NCI-H82 (cell line): ENCODE measurements at regions not wholly inside any gene's neighbourhood (a gene's known extent, or its start where the extent isn't known, plus 50 kb on each side); places are given as distances from the start of the nearest gene placed in this dataset.

Experiments
- DNase-seq: peaks from one replicate; lab custom pipeline; 2025; lab: John Stamatoyannopoulos, UW

GRCh38 chr9:13550519-13550918, 271.0 kb upstream of the MPDZ start:
- no peak for DNase-seq

- DNase-seq, result no peak
Measured at GRCh38 chr9:13548535-13548934, 269.0 kb upstream of the MPDZ start.

DNA sequence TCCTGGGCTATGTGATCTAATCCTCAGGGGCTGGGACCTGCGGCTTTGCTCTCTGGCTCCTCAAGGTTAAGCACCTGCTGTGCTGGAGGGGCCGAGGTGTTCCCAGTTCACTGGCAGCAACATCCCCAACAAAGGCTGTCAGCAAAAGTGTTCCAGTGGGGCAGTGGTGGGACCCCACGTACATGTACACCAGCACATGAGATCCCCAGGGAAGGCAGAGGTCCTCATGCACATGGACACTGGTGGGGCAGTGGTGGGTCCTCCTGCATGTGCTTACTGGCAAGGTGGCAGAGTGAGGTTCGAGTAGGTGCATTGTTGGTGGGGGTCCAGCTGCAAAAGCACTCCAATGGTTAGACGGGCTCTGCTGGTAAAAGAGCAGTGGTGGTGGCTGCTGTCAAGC, 255.6 kb upstream of the MPDZ start:
- no peak for DNase-seq

DNA sequence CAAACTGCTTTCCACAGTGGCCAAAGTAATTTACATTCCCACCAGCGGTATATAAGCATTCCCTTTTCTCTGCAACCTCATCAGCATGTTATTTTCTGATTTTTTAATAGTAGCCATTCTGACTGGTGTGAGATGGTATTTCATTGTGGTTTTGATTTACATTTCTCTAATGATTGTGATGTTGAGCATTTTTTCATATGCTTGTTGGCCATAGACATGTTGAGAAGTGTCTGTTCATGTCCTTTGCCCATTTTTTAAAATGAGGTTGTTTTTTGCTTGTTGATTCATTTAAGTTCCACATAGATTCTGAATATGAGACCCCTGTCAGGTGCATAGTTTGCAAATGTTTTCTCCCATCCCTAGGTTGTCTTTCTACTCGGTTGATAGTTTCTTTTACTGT, 254.5 kb upstream of the MPDZ start:
- DNase-seq, result no peak

- DNase-seq, result no peak
Measured at GRCh38 chr9:13532407-13532806, 252.9 kb upstream of the MPDZ start.

DNA sequence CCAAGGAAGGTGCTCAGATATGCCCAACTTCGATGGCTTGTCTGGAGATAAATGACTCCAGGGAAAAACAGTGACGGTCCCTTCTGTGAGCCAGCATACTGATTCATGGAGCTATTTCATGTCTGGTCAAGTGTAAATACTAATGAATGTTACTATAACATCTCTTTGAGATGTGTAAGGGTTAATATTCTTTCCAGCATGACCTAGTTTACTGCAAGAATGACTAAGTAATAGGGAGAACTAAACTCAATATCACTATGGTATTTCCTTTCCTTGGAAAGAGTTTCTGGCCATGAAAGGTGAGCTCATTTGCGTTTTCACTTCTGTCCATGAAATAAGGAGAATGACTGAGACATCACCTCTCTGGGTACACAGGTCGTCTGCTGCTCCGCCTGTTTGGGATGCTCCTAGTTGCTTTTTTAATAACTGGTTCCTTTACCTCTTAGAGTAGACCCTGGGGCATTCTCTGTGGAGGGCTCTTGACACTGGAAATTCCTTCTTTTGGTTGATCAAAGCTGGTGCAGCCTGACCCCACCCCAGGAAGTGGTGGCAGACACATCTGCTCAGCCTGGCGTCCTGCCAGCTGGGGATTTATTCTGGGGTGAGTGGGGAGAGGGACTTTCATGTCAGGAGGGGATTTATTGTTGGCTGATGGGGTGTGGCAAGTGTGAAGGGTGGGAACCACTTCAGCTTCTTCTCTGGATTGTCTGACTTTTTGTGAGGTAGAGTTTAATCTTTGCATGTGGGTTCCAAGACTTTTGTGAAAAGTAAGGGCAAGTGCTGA, 250.0 kb upstream of the MPDZ start:
- peak; percentile 94 for DNase-seq

DNA sequence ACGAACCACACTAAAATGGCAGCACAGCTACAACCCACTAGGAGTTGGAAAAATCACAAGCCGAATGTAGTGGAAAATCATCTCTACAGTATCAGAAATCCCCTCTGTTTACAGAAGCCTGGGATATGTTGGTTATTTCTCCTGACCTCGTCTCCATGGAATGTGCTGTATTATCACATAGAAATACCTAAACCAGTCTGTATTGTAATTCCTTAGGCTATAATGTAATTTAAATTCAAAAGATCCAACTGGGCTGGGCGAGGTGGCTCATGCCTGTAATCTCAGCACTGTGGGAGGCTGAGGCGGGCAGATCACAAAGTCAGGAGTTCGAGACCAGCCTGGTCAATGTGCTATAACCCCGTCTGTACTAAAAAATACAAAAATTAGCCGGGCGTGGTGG, 244.8 kb upstream of the MPDZ start:
- no peak for DNase-seq

DNA sequence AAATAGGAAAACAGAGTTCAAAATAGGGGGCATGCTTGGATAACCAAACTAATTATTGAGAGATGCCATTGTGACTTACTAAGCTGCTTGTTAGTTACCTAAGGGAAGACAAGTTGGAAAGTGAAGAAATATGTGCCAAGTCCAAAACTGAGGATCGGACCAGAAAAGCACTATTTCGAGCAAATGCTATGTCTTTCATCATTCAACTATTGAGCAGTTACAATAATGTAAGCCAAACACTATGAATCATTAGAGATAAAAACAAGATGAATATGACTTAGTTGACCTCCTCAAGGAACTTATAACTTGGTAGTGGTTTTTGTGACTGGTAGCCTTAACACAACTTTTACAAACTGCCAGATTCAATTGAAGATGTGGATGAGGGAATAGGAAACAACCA, 240.6 kb upstream of the MPDZ start:
- no peak for DNase-seq

DNA sequence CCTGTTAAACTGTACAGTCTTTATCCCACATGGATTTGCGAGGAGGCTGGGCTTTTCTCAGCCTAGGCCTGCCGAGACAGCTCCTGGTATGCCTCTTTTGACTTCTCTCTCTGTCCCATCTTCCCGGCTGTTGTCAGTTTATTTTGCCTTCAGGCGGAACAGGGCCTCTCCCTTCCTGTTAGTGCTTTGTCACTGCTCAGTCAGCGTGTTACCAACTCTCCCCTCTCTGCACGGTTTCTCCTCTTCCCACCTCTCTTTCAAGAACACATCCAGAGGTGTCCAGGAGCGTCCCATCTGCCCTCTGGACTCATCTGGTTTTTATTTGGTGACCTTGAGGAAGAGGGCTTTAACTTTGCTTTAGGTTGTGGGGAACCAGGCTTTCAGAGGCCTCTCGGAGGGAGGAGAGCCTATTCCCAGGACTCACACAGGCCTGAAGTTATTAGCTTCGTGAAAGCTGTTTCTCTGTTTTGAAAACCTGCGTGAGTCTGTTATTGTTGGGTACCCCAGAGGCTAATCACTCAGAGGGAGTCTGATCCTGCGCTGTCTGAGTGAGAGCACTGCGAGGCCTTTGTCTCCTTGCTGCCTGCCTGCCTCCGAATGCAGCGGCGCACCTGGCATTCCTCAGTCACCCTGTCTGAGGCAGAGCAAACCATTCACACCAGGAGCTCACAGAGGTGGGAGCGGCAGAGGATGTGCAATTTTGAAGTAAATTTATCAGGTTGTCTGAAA, 234.4 kb upstream of the MPDZ start:
- DNase-seq, result no peak

GRCh38 chr9:13513286-13513685, 233.8 kb upstream of the MPDZ start:
- DNase-seq, result no peak

- DNase-seq, result no peak
Measured at GRCh38 chr9:13508681-13509080, 229.2 kb upstream of the MPDZ start.

DNA sequence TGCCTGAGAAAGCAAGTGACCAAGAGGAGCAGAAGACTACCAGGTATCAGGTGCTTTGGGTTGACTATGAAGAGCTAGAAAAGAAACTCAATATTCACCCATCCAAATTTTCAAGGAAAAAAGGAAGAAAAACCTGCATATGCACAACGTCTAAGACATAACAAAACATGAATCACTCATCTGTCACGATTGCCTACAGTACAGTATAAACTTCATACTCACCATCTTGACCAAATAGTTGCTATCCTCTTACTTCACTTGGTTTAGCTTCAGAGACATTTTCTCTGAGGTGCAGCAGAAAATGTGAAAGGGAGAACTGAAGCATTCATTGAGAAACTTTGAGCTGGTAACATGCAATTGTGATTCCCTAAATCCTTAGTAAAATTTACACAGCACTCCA, 228.6 kb upstream of the MPDZ start:
- DNase-seq, result no peak

- no peak for DNase-seq
Measured at GRCh38 chr9:13505797-13506196, 226.3 kb upstream of the MPDZ start.

DNA sequence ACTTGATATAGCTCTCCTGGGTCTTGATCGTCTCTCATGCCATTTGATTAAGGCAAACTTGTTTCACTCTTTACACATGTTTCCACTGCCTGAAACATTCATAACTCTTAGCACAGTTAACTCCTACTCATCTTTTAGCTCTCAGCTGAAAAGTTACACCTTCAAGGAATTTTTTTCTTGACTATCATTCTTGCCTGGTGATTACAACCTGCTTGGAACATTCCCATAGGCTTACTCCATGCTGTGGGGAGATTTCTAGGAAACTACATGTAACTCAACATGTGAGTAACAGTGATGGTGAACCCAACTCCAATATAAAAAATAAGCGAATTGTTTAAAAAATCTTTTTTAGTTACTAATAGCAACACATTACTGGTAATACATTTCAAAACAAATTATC, 224.1 kb upstream of the MPDZ start:
- DNase-seq, result no peak

DNA sequence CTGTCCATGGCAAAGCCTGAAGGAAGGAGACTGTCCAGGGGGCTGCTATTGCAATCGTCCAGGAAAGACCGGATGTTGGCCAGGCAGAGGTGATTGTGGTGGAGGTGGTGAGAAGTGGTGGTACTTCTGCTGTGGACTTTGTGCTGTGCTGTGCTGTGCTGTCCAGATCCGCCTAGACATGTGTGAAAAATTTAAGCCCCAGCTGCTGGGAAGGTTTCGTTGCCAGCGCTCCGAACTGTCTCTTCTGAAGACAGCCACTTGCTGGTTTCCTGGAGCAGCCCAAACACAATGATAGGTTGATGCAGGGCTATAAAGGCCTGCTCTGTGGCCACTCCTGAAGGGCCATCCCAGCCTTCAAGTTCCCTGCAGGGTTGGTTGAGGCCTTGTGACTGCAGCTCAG, 223.0 kb upstream of the MPDZ start:
- no peak for DNase-seq

DNA sequence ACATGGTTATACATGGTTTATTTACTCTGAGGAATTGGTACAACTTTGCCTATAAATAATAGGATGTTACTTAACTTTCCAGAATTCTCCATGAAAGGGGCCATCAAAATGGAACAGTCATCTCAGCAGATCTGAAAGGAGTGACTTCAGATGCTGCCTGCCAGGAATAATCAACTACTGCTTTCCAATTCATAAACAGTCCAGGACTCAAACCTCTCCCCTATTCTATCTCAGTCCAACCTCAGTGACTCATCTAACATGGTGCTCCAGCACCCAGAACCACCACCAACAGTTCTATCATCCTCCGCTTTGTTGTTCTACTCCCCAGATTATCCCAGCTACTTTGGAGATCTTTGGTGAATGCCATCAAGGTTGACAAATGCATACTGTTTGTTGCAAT, 221.5 kb upstream of the MPDZ start:
- no peak for DNase-seq

DNA sequence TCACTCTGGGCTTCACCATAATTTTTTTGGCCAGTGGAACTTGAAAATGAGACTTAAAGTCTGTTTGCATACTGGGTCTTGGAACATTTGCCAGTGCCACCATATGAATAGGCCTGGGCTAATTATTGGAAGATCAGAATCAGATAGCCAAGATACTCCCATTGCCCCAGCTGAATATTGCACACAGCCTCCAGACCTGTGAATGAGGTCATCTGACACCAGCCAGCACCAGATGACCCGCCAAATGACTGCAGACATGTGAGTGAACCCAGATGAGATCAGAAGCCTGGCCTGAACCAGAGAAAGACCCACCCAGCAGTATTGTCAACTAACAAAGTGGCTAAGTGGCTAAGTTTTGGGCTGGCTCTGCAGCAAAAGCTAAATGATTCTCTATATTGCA, 220.5 kb upstream of the MPDZ start:
- no peak for DNase-seq

DNA sequence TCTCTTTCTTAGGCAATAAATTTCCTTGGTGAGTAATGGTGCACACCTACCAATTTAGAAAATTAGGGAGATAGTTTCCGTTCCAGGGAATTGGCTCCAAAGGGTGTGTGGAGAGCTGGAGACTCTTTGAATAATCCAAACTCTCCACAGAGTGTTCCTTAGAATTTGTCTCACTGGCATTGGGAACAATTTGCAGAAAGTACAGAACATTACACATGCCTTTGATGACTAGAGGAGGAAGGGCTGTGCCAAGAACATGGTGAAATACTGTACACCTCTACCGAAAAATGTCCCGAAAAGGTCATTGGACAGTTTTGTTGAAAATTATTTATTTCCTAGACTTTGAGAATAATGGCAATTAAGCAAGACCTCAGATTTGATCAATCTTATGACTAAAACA, 214.2 kb upstream of the MPDZ start:
- no peak for DNase-seq

DNA sequence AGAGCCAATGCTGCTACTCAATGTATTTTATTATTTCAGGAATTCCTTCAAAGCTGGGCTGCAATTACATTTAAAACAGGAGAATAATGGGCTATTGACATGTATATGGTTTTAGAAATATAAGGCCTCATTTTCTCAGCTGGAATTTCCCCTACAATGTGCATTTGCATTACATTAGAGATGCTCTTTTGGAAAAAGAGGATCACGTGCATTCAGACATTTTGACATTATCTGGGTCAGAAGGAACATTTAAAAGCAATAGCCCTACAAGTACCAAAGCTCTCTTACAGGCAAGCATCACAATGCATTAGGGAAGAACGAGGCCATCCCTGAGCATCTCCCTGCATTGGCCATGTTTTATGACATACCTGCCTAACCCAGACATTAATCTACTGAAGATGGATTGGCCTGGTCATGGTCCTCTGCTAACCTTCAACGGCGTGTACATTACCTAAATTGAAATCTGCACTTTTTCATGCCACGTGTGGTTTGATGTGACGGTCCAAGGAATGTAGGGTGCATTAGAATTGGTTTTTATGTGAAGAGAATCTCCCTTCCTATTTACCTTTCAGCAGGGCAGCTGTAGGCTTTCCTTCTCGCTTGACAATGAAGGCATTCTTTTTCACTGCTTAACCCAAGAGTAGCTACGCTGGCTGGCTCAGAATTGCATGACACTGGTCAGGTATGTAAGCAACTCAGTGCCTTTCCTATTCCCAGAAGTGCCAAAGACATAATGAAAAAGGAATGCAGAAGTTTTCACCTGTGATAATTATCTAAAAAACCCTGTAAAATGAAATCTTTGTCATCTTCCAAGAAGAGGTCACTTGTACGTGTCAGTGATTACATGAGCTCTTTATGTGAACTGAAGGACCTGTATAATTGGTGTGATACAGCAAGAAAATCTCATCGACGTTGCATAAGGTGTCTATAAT, 212.3 kb upstream of the MPDZ start:
- DNase-seq, result no peak

- no peak for DNase-seq
Measured at GRCh38 chr9:13491138-13491492, 211.6 kb upstream of the MPDZ start.

DNA sequence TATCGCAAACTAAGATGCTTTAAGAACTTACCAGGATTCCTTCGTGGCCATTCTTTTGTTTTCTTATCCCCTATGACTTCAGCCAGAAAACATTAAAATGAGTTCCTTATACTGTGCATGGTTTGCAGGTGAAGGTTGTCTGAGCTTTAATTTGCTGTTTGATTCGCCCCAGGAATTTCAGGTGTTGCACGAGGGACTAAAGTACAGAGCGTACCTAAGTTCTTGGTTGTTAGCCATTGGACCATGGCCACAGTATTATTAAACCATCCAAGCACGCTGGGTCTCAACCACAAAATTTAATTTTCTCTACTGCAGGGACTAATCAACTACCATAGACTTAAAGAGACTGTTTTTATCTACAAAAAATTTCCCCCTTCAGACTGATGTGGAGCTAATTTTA, 208.4 kb upstream of the MPDZ start:
- DNase-seq, result no peak

GRCh38 chr9:13487498-13487897, 208.0 kb upstream of the MPDZ start:
- DNase-seq, result no peak

DNA sequence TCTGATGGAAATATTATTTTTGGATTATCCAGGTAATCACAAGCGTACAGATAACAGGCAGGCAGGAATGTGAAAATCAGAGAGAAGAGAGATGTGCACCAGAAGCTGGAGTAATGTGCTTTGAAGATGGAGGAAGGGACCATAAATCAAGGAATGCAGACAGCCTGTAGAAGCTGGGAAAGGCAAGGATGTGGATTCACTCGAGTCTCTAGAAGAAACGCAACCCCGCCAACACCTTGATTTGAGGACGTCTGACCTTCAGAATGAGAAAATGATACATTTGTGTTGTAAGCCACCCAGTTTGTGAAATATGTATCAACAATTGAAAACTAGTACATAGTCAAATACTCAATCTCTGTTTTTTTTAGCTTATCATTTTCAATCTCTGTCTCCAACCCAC, 207.6 kb upstream of the MPDZ start:
- DNase-seq, result no peak
